Stimulated activated naive B cell treated with anti-CD40 and anti-IgM and Interleukin-4, amounts not matched to agents 10 μg/mL and 1 μg/mL and 100 μg/mL, for 72 hours (primary cell): ENCODE measurements at regions not wholly inside any gene's neighbourhood (a gene's known extent, or its start where the extent isn't known, plus 50 kb on each side); places are given as distances from the start of the nearest gene placed in this dataset.

Experiments
- ATAC-seq, 2 donors: fragments of 150-1000 bp; cut with Tn5 transposase; replicated peaks; 2 replicates each; pipeline ENCODE4 v1.10.0; 2021; ENCODE audit warnings: moderate library complexity in 1 of 2
- DNase-seq: peaks from one replicate; pipeline ENCODE4 v3.0.0; 2021
- H3K27ac Mint-ChIP-seq: one replicate; pipeline ENCODE4 v1.8.0; 2022; ENCODE audit warnings: mild to moderate bottlenecking, mixed read lengths
- H3K27me3 Mint-ChIP-seq, 2 donors: one replicate each; pipeline ENCODE4 v1.8.0; 2022; ENCODE audit warnings: mixed read lengths in 2 of 2
- H3K36me3 Mint-ChIP-seq, 2 donors: one replicate each; pipeline ENCODE4 v1.8.0; 2022; ENCODE audit warnings: mixed read lengths in 2 of 2, mild to moderate bottlenecking in 1 of 2
- H3K4me1 Mint-ChIP-seq, 2 donors: one replicate each; pipeline ENCODE4 v1.8.0; 2022; ENCODE audit warnings: mixed read lengths in 2 of 2, mild to moderate bottlenecking in 1 of 2
- H3K4me3 Mint-ChIP-seq, 2 donors: one replicate each; pipeline ENCODE4 v1.8.0; 2022; ENCODE audit warnings: mild to moderate bottlenecking in 2 of 2, mixed read lengths in 2 of 2, moderate library complexity in 1 of 2
- H3K9me3 Mint-ChIP-seq, 2 donors: one replicate each; pipeline ENCODE4 v1.8.0; 2022; ENCODE audit warnings: mixed read lengths in 2 of 2, mild to moderate bottlenecking in 1 of 2

- no peaks in the 10 kb centered on the region for H3K36me3 Mint-ChIP-seq
- no peak for ATAC-seq
- DNase-seq: no peak
Observed at GRCh38 chr16:80294172-80294571, 246.6 kb upstream of the DYNLRB2 start.

GRCh38 chr16:80288616-80289015 is 252.2 kb upstream of the DYNLRB2 start:
- H3K27ac Mint-ChIP-seq: no peak overlapping the region
- ATAC-seq: no peak
- no peak for DNase-seq
- H3K4me1 Mint-ChIP-seq: peaks cover 2 to 6% of the 10 kb centered on the region in 2 donors
- H3K36me3 Mint-ChIP-seq: no peaks in the 10 kb centered on the region
- H3K27me3 Mint-ChIP-seq: peaks cover under 1 to 4% of the 10 kb centered on the region in 2 donors
- H3K9me3 Mint-ChIP-seq: no peaks in the 10 kb centered on the region
- no peak overlapping the region for H3K4me3 Mint-ChIP-seq

More at GRCh38 chr16:80294172-80294571, 246.6 kb upstream of the DYNLRB2 start:
- Mint-ChIP-seq H3K27ac (no peak overlapping the region), H3K4me1 (peaks cover 0 to 2% of the 10 kb centered on the region in 2 donors), H3K9me3 (peaks cover 0 to 2% of the 10 kb centered on the region in 2 donors), H3K4me3 (no peak overlapping the region), H3K27me3 (peaks cover 5 to 15% of the 10 kb centered on the region in 2 donors)

GRCh38 chr16:80287674-80288073 is 253.1 kb upstream of the DYNLRB2 start:
- no peaks in the 10 kb centered on the region for H3K36me3 Mint-ChIP-seq
- H3K4me3 Mint-ChIP-seq: no peak overlapping the region
- DNase-seq: no peak
- no peak overlapping the region for H3K27ac Mint-ChIP-seq
- H3K4me1 Mint-ChIP-seq: peaks cover 2 to 6% of the 10 kb centered on the region in 2 donors
- H3K9me3 Mint-ChIP-seq: no peaks in the 10 kb centered on the region
- H3K27me3 Mint-ChIP-seq: peaks cover 7 to 10% of the 10 kb centered on the region in 2 donors
- ATAC-seq: no peak

- Mint-ChIP-seq H3K27ac (no peak overlapping the region), H3K4me1 (peaks cover 2 to 6% of the 10 kb centered on the region in 2 donors), H3K9me3 (no peaks in the 10 kb centered on the region), H3K4me3 (no peak overlapping the region), H3K36me3 (no peaks in the 10 kb centered on the region), H3K27me3 (peaks cover 7 to 16% of the 10 kb centered on the region in 2 donors)
- no peak for DNase-seq
- ATAC-seq: no peak
Observed at GRCh38 chr16:80285104-80285503, 255.7 kb upstream of the DYNLRB2 start.

- no peak for DNase-seq
- Mint-ChIP-seq H3K9me3 (no peaks in the 10 kb centered on the region), H3K4me3 (no peak overlapping the region)
Observed at GRCh38 chr16:80283466-80284392, 257.1 kb upstream of the DYNLRB2 start.

GRCh38 chr16:80280557-80280956 is 260.2 kb upstream of the DYNLRB2 start:
- Mint-ChIP-seq H3K27ac (no peak overlapping the region), H3K4me3 (no peak overlapping the region), H3K9me3 (no peaks in the 10 kb centered on the region), H3K27me3 (peaks cover 7 to 16% of the 10 kb centered on the region in 2 donors), H3K4me1 (no peaks in the 10 kb centered on the region), H3K36me3 (no peaks in the 10 kb centered on the region)
- DNase-seq (no peak), ATAC-seq (no peak)

More at GRCh38 chr16:80283466-80284392, 257.1 kb upstream of the DYNLRB2 start:
- no peak for ATAC-seq
- no peaks in the 10 kb centered on the region for H3K36me3 Mint-ChIP-seq
- H3K27ac Mint-ChIP-seq: no peak overlapping the region
- H3K27me3 Mint-ChIP-seq: peaks cover 7 to 16% of the 10 kb centered on the region in 2 donors
- no peaks in the 10 kb centered on the region for H3K4me1 Mint-ChIP-seq

GRCh38 chr16:80279656-80280055 is 261.1 kb upstream of the DYNLRB2 start:
- no peak overlapping the region for H3K4me3 Mint-ChIP-seq
- H3K36me3 Mint-ChIP-seq: no peaks in the 10 kb centered on the region
- DNase-seq (no peak), ATAC-seq (no peak)
- peaks cover 7 to 18% of the 10 kb centered on the region in 2 donors for H3K27me3 Mint-ChIP-seq
- no peak overlapping the region for H3K27ac Mint-ChIP-seq
- H3K4me1 Mint-ChIP-seq: no peaks in the 10 kb centered on the region
- H3K9me3 Mint-ChIP-seq: no peaks in the 10 kb centered on the region

- Mint-ChIP-seq H3K4me1 (no peaks in the 10 kb centered on the region), H3K36me3 (no peaks in the 10 kb centered on the region), H3K4me3 (no peak overlapping the region), H3K27me3 (peaks cover 6 to 17% of the 10 kb centered on the region in 2 donors), H3K27ac (no peak overlapping the region), H3K9me3 (peaks cover 2 to 6% of the 10 kb centered on the region in 2 donors)
- ATAC-seq (peak; percentile 50 to 76), DNase-seq (no peak)
Observed at GRCh38 chr16:80277182-80277581, 263.6 kb upstream of the DYNLRB2 start.

- no peak overlapping the region for H3K4me3 Mint-ChIP-seq
- H3K27me3 Mint-ChIP-seq: peaks cover 11% of the 10 kb centered on the region in 2 donors
- H3K4me1 Mint-ChIP-seq: no peaks in the 10 kb centered on the region
- H3K27ac Mint-ChIP-seq: no peak overlapping the region
- H3K36me3 Mint-ChIP-seq: no peaks in the 10 kb centered on the region
- peaks cover 4 to 13% of the 10 kb centered on the region in 2 donors for H3K9me3 Mint-ChIP-seq
- ATAC-seq (no peak), DNase-seq (no peak)
Observed at GRCh38 chr16:80274576-80275191, 266.1 kb upstream of the DYNLRB2 start.

GRCh38 chr16:80273635-80274538 is 266.9 kb upstream of the DYNLRB2 start:
- no peaks in the 10 kb centered on the region for H3K4me1 Mint-ChIP-seq
- no peak for DNase-seq
- H3K27ac Mint-ChIP-seq: no peak overlapping the region

GRCh38 chr16:80265624-80266306 is 275.0 kb upstream of the DYNLRB2 start:
- H3K36me3 Mint-ChIP-seq: no peaks in the 10 kb centered on the region
- ATAC-seq (no peak), DNase-seq (no peak)
- H3K4me1 Mint-ChIP-seq: no peaks in the 10 kb centered on the region
- peaks cover 0 to 7% of the 10 kb centered on the region in 2 donors for H3K27me3 Mint-ChIP-seq
- no peak overlapping the region for H3K4me3 Mint-ChIP-seq
- no peaks in the 10 kb centered on the region for H3K9me3 Mint-ChIP-seq
- no peak overlapping the region for H3K27ac Mint-ChIP-seq

More at GRCh38 chr16:80273635-80274538, 266.9 kb upstream of the DYNLRB2 start:
- no peaks in the 10 kb centered on the region for H3K36me3 Mint-ChIP-seq
- H3K9me3 Mint-ChIP-seq: peaks cover 4 to 13% of the 10 kb centered on the region in 2 donors
- no peak for ATAC-seq
- H3K4me3 Mint-ChIP-seq: no peak overlapping the region
- H3K27me3 Mint-ChIP-seq: peaks cover 11% of the 10 kb centered on the region in 2 donors

GRCh38 chr16:80263848-80264694 is 276.7 kb upstream of the DYNLRB2 start:
- H3K9me3 Mint-ChIP-seq: no peaks in the 10 kb centered on the region
- no peak overlapping the region for H3K4me3 Mint-ChIP-seq
- peaks cover 0 to 7% of the 10 kb centered on the region in 2 donors for H3K27me3 Mint-ChIP-seq
- no peak overlapping the region for H3K27ac Mint-ChIP-seq
- ATAC-seq (no peak), DNase-seq (no peak)
- no peaks in the 10 kb centered on the region for H3K36me3 Mint-ChIP-seq
- H3K4me1 Mint-ChIP-seq: no peaks in the 10 kb centered on the region
